ENCODE measurements at regions not wholly inside any gene's neighbourhood (a gene's known extent, or its start where the extent isn't known, plus 50 kb on each side); places are given as distances from the start of the nearest gene placed in this dataset.

- no peaks in the 10 kb centered on the region for H3K27me3 ChIP-seq
- H3K4me3 ChIP-seq = no peak overlapping the region
- H3K36me3 ChIP-seq = no peaks in the 10 kb centered on the region
- no peaks in the 10 kb centered on the region for H3K4me1 ChIP-seq
- no peak for DNase-seq
- no peak overlapping the region for H3K27ac ChIP-seq
- no peaks in the 10 kb centered on the region for H3K9me3 ChIP-seq
- no peak for TF ChIP-seq CTCF (IDR thresholded peaks at IDR 0.05)
- intact Hi-C loops (cut with DNase I; ENCODE audit: low total_unique reads) = no loop called here
These were observed 288.2 kb downstream of the CCDC59 start for GRCh38 chr12:82069931-82070514.

- no peak for TF ChIP-seq CTCF (IDR thresholded peaks at IDR 0.05)
- intact Hi-C loops (cut with DNase I; ENCODE audit: low total_unique reads) = no loop called here
- DNase-seq = no peak
- H3K4me3 ChIP-seq = no peak overlapping the region
- no peaks in the 10 kb centered on the region for H3K4me1 ChIP-seq
- H3K9me3 ChIP-seq = no peaks in the 10 kb centered on the region
- H3K27ac ChIP-seq = no peak overlapping the region
- H3K36me3 ChIP-seq = no peaks in the 10 kb centered on the region
- H3K27me3 ChIP-seq = no peaks in the 10 kb centered on the region
These were observed 299.0 kb upstream of the PPFIA2 start for GRCh38 chr12:82058197-82058596.

- Histone ChIP-seq H3K36me3 (no peaks in the 10 kb centered on the region), H3K4me1 (no peaks in the 10 kb centered on the region), H3K27ac (no peak overlapping the region), H3K9me3 (no peaks in the 10 kb centered on the region), H3K4me3 (no peak overlapping the region), H3K27me3 (no peaks in the 10 kb centered on the region)
- intact Hi-C loops (cut with DNase I; ENCODE audit: low total_unique reads) = no loop called here
- TF ChIP-seq CTCF (IDR thresholded peaks at IDR 0.05) = no peak
- no peak for DNase-seq
These were observed 298.6 kb upstream of the PPFIA2 start for GRCh38 chr12:82057770-82058169.

GRCh38 chr12:82055391-82055790 is 296.2 kb upstream of the PPFIA2 start:
- intact Hi-C loops (cut with DNase I; ENCODE audit: low total_unique reads) = no loop called here
- H3K4me3 ChIP-seq = no peak overlapping the region
- no peak for DNase-seq
- H3K27me3 ChIP-seq = no peaks in the 10 kb centered on the region
- TF ChIP-seq CTCF (IDR thresholded peaks at IDR 0.05) = no peak
- no peaks in the 10 kb centered on the region for H3K4me1 ChIP-seq
- no peak overlapping the region for H3K27ac ChIP-seq
- H3K9me3 ChIP-seq = no peaks in the 10 kb centered on the region
- H3K36me3 ChIP-seq = no peaks in the 10 kb centered on the region

GRCh38 chr12:82054566-82054965 is 295.4 kb upstream of the PPFIA2 start:
- no peaks in the 10 kb centered on the region for H3K9me3 ChIP-seq
- H3K27ac ChIP-seq = no peak overlapping the region
- H3K4me3 ChIP-seq = no peak overlapping the region
- H3K4me1 ChIP-seq = no peaks in the 10 kb centered on the region
- DNase-seq = no peak
- H3K27me3 ChIP-seq = no peaks in the 10 kb centered on the region
- intact Hi-C loops (cut with DNase I; ENCODE audit: low total_unique reads) = no loop called here
- TF ChIP-seq CTCF (IDR thresholded peaks at IDR 0.05) = no peak
- no peaks in the 10 kb centered on the region for H3K36me3 ChIP-seq

GRCh38 chr12:82047446-82047845 is 288.3 kb upstream of the PPFIA2 start:
- no peak overlapping the region for H3K27ac ChIP-seq

More at GRCh38 chr12:82047446-82047845, 288.3 kb upstream of the PPFIA2 start:
- no peaks in the 10 kb centered on the region for H3K4me1 ChIP-seq
- no peaks in the 10 kb centered on the region for H3K36me3 ChIP-seq
- H3K9me3 ChIP-seq = no peaks in the 10 kb centered on the region
- H3K27me3 ChIP-seq = no peaks in the 10 kb centered on the region
- H3K4me3 ChIP-seq = no peak overlapping the region
- no peak for TF ChIP-seq CTCF (IDR thresholded peaks at IDR 0.05)
- intact Hi-C loops (cut with DNase I; ENCODE audit: low total_unique reads) = no loop called here
- DNase-seq = peak in 1 of 2 donors; percentile 29
